RWPE2 (cell line): ENCODE measurements at regions not wholly inside any gene's neighbourhood (a gene's known extent, or its start where the extent isn't known, plus 50 kb on each side); places are given as distances from the start of the nearest gene placed in this dataset.

Source experiments
- ATAC-seq: fragments of 200-7000 bp; cut with Tn5 transposase; 3 replicates; pipeline ENCODE4 v1.9.1; 2021; ENCODE audit warnings: low read depth
- DNase-seq: peaks from one replicate; pipeline ENCODE4 v3.0.0-alpha.2; 2020; ENCODE audit warnings: low spot score
- H3K27ac ChIP-seq: fragments of 450-650 bp; 2 replicates; pipeline ENCODE4 v1.5.1; 2017; ENCODE audit warnings: mild to moderate bottlenecking; ENCODE audit not compliant: poor library complexity, severe bottlenecking
- H3K27me3 ChIP-seq: fragments of 250-450 bp; sonication (Bioruptor Pico); 2 replicates; pipeline ENCODE4 v1.5.1; 2021; ENCODE audit warnings: mild to moderate bottlenecking, moderate library complexity; ENCODE audit not compliant: insufficient read depth, poor library complexity, severe bottlenecking
- H3K36me3 ChIP-seq: fragments of 250-450 bp; sonication (Bioruptor Pico); 2 replicates; pipeline ENCODE4 v1.5.1; 2020; ENCODE audit warnings: low read depth, mild to moderate bottlenecking, moderate library complexity
- H3K4me1 ChIP-seq: fragments of 250-450 bp; sonication (Bioruptor Pico); 2 replicates; pipeline ENCODE4 v1.5.1; 2021; ENCODE audit warnings: mild to moderate bottlenecking, moderate library complexity; ENCODE audit not compliant: insufficient read depth, poor library complexity, severe bottlenecking
- H3K4me3 ChIP-seq: fragments of 250-450 bp; sonication (Bioruptor Pico); 2 replicates; pipeline ENCODE4 v1.5.1; 2021; ENCODE audit warnings: mild to moderate bottlenecking, moderate library complexity; ENCODE audit not compliant: severe bottlenecking
- H3K9me3 ChIP-seq: fragments of 250-450 bp; sonication (Bioruptor Pico); 2 replicates; pipeline ENCODE4 v1.5.1; 2021; ENCODE audit warnings: mild to moderate bottlenecking, moderate library complexity; ENCODE audit not compliant: severe bottlenecking
- CTCF ChIP-seq: fragments of 450-650 bp; IDR thresholded peaks from one replicate; pipeline ENCODE4 v1.5.1; 2017; ENCODE audit warnings: mild to moderate bottlenecking, moderate library complexity; ENCODE audit not compliant: poor library complexity, severe bottlenecking

- TF ChIP-seq CTCF, result no peak
- ATAC-seq, result no peak
- H3K27me3 ChIP-seq, result no peaks in the 10 kb centered on the region
- H3K4me1 ChIP-seq, result peaks cover 18% of the 10 kb centered on the region
- H3K27ac ChIP-seq, result no peak overlapping the region
- no peak for DNase-seq
- H3K4me3 ChIP-seq, result no peak overlapping the region
- H3K9me3 ChIP-seq, result no peaks in the 10 kb centered on the region
- no peaks in the 10 kb centered on the region for H3K36me3 ChIP-seq
Observed at GRCh38 chr13:93172109-93172508, 54.5 kb upstream of the GPC6 start.

- H3K27me3 ChIP-seq, result no peaks in the 10 kb centered on the region
- no peak overlapping the region for H3K27ac ChIP-seq
- H3K4me1 ChIP-seq, result peaks cover 18% of the 10 kb centered on the region
- no peaks in the 10 kb centered on the region for H3K36me3 ChIP-seq
- H3K9me3 ChIP-seq, result no peaks in the 10 kb centered on the region
- no peak for TF ChIP-seq CTCF
- ATAC-seq, result no peak
- H3K4me3 ChIP-seq, result no peak overlapping the region
- no peak for DNase-seq
Observed at GRCh38 chr13:93173654-93174053, 53.0 kb upstream of the GPC6 start.

- DNase-seq, result no peak
- ATAC-seq, result no peak
- no peak for TF ChIP-seq CTCF
- Histone ChIP-seq H3K27me3 (no peaks in the 10 kb centered on the region), H3K9me3 (no peaks in the 10 kb centered on the region), H3K27ac (no peak overlapping the region), H3K36me3 (no peaks in the 10 kb centered on the region), H3K4me1 (peaks cover 15% of the 10 kb centered on the region), H3K4me3 (no peak overlapping the region)
Observed at GRCh38 chr13:93174260-93174659, 52.3 kb upstream of the GPC6 start.
